H1 (cell line): ENCODE measurements at regions not wholly inside any gene's neighbourhood (a gene's known extent, or its start where the extent isn't known, plus 50 kb on each side); places are given as distances from the start of the nearest gene placed in this dataset.

Experiments used
- EGR1 ChIP-seq: IDR thresholded peaks from 2 replicates; pipeline ENCODE4 v1.6.1; 2011; ENCODE audit warnings: low read depth, low read length, borderline replicate concordance
- RBBP5 ChIP-seq: IDR thresholded peaks from 2 replicates; pipeline ENCODE4 v1.7.1; 2012; ENCODE audit warnings: low read depth, mild to moderate bottlenecking, inconsistent platforms, low read length, moderate library complexity, borderline replicate concordance
- RFX5 ChIP-seq: IDR thresholded peaks from 2 replicates; pipeline ENCODE4 v1.6.1; 2011; ENCODE audit warnings: low read depth, low read length, improper control_type of control experiment, borderline replicate concordance

GRCh38 chr5:14076561-14076960, 66.6 kb upstream of the TRIO start (continued):
- TF ChIP-seq RBBP5 (no peak), RFX5 (no peak), EGR1 (no peak)
